ENCODE measurements at regions not wholly inside any gene's neighbourhood (a gene's known extent, or its start where the extent isn't known, plus 50 kb on each side); places are given as distances from the start of the nearest gene placed in this dataset.

DNA sequence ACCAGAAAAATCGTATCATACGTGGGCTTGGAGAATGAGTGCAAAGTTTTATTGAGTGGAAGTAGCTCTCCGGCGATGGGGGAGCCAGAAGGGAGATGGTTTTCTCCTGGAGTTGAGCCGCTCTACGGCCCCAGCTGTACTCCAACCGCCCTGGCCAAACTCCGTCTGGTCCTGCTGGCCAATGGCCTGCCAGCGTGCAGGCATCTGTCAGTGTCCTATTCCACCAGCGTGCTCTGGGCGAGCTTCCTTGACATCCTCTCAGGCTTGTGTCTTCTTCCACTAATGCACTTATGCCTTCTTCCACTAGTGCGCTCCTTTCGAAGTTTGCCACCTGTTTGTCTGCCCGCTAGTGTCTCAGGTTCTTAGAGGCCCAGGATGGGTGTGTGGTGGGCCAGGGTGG is 345.5 kb upstream of the CDH19 start:
- Histone ChIP-seq H3K9me3 (ENCODE audit: control insufficient read depth, insufficient read depth, low read depth, low read length) (no peaks in the 10 kb centered on the region), H3K27ac (ENCODE audit: extremely low read depth, low read depth, low read length) (no peak overlapping the region), H3K4me3 (ENCODE audit: low read depth, low read length) (no peak overlapping the region), H3K4me1 (ENCODE audit: control insufficient read depth, insufficient read depth, low read length) (no peaks in the 10 kb centered on the region), H3K36me3 (ENCODE audit: control insufficient read depth in 2 of 2, insufficient read depth in 1 of 2, low read length in 2 of 2) (no peaks in the 10 kb centered on the region)
- ChIA-PET POLR2A (no interaction called here), CTCF (no interaction called here)
- TF ChIP-seq ZNF600 (tag by site-specific recombination; IDR thresholded peaks at IDR 0.05) (no peak), ZNF585B (tag by site-specific recombination; IDR thresholded peaks at IDR 0.05) (no peak), ZFP37 (tag by site-specific recombination; IDR thresholded peaks at IDR 0.05) (no peak), ZNF658 (tag by site-specific recombination; IDR thresholded peaks at IDR 0.05) (no peak), ZNF157 (tag by site-specific recombination; IDR thresholded peaks at IDR 0.05) (no peak), ZNF169 (tag by site-specific recombination; IDR thresholded peaks at IDR 0.05) (no peak), ZNF132 (tag by site-specific recombination; IDR thresholded peaks at IDR 0.05; ENCODE audit: borderline replicate concordance) (no peak), RBAK (tag by site-specific recombination; IDR thresholded peaks at IDR 0.05) (no peak), TCF7L2 (IDR thresholded peaks at IDR 0.05; ENCODE audit: borderline replicate concordance, low read depth, low read length) (no peak), SALL2 (tag by site-specific recombination; IDR thresholded peaks at IDR 0.05; ENCODE audit: borderline replicate concordance) (no peak), ZNF138 (tag by site-specific recombination; IDR thresholded peaks at IDR 0.05; ENCODE audit: borderline replicate concordance) (no peak), ZBTB7A (tag by site-specific recombination; IDR thresholded peaks at IDR 0.05; ENCODE audit: low read depth) (no peak), ZNF155 (tag by site-specific recombination; IDR thresholded peaks at IDR 0.05) (no peak), PRDM1 (tag by site-specific recombination; IDR thresholded peaks at IDR 0.05) (no peak)
- TF ChIP-seq, protein P1, sequence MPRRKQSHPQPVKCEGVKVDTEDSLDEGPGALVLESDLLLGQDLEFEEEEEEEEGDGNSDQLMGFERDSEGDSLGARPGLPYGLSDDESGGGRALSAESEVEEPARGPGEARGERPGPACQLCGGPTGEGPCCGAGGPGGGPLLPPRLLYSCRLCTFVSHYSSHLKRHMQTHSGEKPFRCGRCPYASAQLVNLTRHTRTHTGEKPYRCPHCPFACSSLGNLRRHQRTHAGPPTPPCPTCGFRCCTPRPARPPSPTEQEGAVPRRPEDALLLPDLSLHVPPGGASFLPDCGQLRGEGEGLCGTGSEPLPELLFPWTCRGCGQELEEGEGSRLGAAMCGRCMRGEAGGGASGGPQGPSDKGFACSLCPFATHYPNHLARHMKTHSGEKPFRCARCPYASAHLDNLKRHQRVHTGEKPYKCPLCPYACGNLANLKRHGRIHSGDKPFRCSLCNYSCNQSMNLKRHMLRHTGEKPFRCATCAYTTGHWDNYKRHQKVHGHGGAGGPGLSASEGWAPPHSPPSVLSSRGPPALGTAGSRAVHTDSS (tag by site-specific recombination; IDR thresholded peaks at IDR 0.05), result no peak
- TF ChIP-seq, protein P2, sequence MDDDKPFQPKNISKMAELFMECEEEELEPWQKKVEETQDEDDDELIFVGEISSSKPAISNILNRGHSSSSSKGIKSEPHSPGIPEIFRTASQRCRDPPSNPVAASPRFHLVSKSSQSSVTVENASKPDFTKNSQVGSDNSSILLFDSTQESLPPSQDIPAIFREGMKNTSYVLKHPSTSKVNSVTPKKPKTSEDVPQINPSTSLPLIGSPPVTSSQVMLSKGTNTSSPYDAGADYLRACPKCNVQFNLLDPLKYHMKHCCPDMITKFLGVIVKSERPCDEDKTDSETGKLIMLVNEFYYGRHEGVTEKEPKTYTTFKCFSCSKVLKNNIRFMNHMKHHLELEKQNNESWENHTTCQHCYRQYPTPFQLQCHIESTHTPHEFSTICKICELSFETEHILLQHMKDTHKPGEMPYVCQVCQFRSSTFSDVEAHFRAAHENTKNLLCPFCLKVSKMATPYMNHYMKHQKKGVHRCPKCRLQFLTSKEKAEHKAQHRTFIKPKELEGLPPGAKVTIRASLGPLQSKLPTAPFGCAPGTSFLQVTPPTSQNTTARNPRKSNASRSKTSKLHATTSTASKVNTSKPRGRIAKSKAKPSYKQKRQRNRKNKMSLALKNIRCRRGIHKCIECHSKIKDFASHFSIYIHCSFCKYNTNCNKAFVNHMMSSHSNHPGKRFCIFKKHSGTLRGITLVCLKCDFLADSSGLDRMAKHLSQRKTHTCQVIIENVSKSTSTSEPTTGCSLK (tag by site-specific recombination; IDR thresholded peaks at IDR 0.05), result no peak
- TF ChIP-seq, protein P3, sequence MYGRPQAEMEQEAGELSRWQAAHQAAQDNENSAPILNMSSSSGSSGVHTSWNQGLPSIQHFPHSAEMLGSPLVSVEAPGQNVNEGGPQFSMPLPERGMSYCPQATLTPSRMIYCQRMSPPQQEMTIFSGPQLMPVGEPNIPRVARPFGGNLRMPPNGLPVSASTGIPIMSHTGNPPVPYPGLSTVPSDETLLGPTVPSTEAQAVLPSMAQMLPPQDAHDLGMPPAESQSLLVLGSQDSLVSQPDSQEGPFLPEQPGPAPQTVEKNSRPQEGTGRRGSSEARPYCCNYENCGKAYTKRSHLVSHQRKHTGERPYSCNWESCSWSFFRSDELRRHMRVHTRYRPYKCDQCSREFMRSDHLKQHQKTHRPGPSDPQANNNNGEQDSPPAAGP (tag by site-specific recombination; IDR thresholded peaks at IDR 0.05), result no peak

DNA sequence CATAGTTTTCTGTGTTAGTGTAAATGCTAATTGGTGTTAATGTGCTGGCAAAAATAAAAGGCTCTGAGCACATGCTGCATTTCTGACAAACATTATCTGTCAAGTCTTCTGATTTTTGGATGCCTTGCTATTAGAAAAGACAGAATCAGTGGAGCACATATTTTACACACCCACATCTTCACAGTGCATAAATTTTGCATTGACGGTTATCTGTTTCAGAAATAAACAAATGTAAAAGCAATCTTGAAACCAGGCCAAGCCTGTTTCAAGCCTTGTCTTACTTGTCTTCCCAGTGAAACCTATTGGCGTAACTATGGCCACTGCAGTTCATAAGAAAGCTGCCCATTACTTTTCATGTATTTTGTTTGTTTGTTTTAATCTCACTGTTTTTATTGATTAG is 333.7 kb upstream of the CDH19 start:
- CTCF ChIA-PET, result no interaction called here
- Histone ChIP-seq H3K9me3 (ENCODE audit: control insufficient read depth, insufficient read depth, low read depth, low read length) (no peaks in the 10 kb centered on the region), H3K27ac (ENCODE audit: extremely low read depth, low read depth, low read length) (no peak overlapping the region), H3K4me3 (ENCODE audit: low read depth, low read length) (no peak overlapping the region), H3K36me3 (ENCODE audit: control insufficient read depth in 2 of 2, insufficient read depth in 1 of 2, low read length in 2 of 2) (no peaks in the 10 kb centered on the region), H3K4me1 (ENCODE audit: control insufficient read depth, insufficient read depth, low read length) (no peaks in the 10 kb centered on the region)
- POLR2A ChIA-PET, result no interaction called here
- TF ChIP-seq ZNF121 (tag by site-specific recombination; IDR thresholded peaks at IDR 0.05), result no peak
- TF ChIP-seq, protein P4, sequence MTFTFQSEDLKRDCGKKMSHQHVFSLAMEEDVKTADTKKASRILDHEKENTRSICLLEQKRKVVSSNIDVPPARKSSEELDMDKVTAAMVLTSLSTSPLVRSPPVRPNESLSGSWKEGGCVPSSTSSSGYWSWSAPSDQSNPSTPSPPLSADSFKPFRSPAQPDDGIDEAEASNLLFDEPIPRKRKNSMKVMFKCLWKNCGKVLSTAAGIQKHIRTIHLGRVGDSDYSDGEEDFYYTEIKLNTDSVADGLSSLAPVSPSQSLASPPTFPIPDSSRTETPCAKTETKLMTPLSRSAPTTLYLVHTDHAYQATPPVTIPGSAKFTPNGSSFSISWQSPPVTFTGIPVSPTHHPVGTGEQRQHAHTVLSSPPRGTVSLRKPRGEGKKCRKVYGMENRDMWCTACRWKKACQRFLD (tag by site-specific recombination; IDR thresholded peaks at IDR 0.05), result no peak
- no peak for TF ChIP-seq ZNF571 (tag by site-specific recombination; IDR thresholded peaks at IDR 0.05)
- no peak for TF ChIP-seq ZNF23 (tag by site-specific recombination; IDR thresholded peaks at IDR 0.05; ENCODE audit: borderline replicate concordance)
- TF ChIP-seq ZNF701 (tag by site-specific recombination; IDR thresholded peaks at IDR 0.05), result no peak
- no peak for TF ChIP-seq ZNF707 (tag by site-specific recombination; IDR thresholded peaks at IDR 0.05)
- no peak for TF ChIP-seq ZNF239 (tag by site-specific recombination; IDR thresholded peaks at IDR 0.05)
- no peak for TF ChIP-seq KLF16 (tag by site-specific recombination; IDR thresholded peaks at IDR 0.05)
- TF ChIP-seq, protein P5, sequence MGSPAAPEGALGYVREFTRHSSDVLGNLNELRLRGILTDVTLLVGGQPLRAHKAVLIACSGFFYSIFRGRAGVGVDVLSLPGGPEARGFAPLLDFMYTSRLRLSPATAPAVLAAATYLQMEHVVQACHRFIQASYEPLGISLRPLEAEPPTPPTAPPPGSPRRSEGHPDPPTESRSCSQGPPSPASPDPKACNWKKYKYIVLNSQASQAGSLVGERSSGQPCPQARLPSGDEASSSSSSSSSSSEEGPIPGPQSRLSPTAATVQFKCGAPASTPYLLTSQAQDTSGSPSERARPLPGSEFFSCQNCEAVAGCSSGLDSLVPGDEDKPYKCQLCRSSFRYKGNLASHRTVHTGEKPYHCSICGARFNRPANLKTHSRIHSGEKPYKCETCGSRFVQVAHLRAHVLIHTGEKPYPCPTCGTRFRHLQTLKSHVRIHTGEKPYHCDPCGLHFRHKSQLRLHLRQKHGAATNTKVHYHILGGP (tag by site-specific recombination; IDR thresholded peaks at IDR 0.05), result no peak
- no peak for TF ChIP-seq KLF8 (tag by site-specific recombination; IDR thresholded peaks at IDR 0.05)
- no peak for TF ChIP-seq ZNF423 (tag by site-specific recombination; IDR thresholded peaks at IDR 0.05)
- TF ChIP-seq HOXD13 (CRISPR knock-in tag; IDR thresholded peaks at IDR 0.05; ENCODE audit: borderline replicate concordance), result no peak
- no peak for TF ChIP-seq ZNF416 (tag by site-specific recombination; IDR thresholded peaks at IDR 0.05)
- TF ChIP-seq ZNF2 (tag by site-specific recombination; IDR thresholded peaks at IDR 0.05), result no peak
